ENCODE measurements at regions not wholly inside any gene's neighbourhood (a gene's known extent, or its start where the extent isn't known, plus 50 kb on each side); places are given as distances from the start of the nearest gene placed in this dataset.
A peak's percentile ranks its signal among the peaks of the same experiment; 100 is the strongest.
"Not testable (repeated sequence)": the region's sequence is repeated elsewhere in the genome, so short reads cannot be mapped to it uniquely, and the experiment has no call there.

- not testable (repeated sequence) for DNase-seq
These were observed 75.7 kb downstream of the QDPR start for GRCh38 chr4:17436047-17436749.

DNA sequence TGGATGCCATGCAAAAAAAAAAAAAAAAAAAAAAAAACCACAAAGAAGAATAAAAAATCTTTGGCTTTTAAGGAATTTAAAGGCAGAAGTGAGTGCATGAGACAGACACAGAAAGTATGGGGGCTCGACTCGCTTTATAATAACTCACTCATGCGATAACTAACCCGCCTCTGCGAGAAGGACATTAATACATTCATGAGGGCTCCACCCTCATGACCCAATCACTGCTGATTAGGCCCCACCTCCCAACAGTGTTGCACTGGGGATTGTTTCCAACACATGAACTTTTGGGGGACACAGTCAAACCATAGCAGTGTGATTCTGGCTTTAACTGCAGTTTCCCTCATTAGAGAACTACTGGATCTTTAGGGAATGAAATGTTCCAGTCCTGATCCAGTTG lies 78.1 kb downstream of the QDPR start:
- no peak for DNase-seq

DNA sequence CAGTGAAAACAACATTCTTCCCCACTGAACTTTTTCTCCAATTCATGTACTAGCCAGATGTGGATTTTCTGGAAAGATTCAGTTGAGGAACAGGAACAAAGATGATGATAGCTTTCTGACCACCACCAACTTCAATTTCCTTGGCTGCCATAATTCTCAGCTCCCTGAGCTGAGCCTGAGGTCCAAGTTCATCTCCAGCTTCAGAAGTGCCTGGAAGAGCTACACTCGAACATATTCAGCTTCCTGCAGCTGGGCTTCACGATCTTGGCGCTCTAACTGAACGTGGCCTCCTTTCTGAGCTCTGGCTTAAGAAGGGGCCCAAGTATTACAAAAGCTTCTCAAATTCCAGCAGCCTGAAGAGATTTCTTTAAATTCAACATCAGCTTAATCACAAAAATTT lies 83.9 kb downstream of the QDPR start:
- DNase-seq: no peak

GRCh38 chr4:17426222-17426621 lies 85.7 kb downstream of the QDPR start:
- DNase-seq: no peak

- DNase-seq: no peak
These were observed 93.9 kb downstream of the QDPR start for GRCh38 chr4:17418010-17418409.

DNA sequence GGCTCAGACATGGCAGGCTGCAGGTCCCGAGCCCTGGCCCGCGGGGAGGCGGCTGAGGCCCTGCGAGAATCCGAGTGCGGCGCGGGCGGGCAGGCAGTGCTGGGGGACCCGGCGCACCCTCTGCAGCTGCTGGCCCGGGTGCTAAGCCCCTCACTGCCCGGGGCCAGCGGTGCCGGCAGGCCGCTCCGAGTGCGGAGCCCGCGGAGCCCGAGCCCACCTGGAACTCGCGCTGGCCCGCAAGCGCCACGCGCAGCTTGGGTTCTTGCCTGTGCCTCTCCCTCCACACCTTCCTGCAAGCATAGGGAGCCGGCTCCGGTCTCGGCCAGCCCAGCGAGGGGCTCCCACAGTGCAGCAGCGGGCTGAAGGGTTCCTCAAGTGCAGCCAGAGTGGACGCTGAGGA lies 97.5 kb downstream of the QDPR start:
- DNase-seq: no peak

GRCh38 chr4:17400686-17401085 lies 111.2 kb downstream of the QDPR start:
- DNase-seq: no peak

DNA sequence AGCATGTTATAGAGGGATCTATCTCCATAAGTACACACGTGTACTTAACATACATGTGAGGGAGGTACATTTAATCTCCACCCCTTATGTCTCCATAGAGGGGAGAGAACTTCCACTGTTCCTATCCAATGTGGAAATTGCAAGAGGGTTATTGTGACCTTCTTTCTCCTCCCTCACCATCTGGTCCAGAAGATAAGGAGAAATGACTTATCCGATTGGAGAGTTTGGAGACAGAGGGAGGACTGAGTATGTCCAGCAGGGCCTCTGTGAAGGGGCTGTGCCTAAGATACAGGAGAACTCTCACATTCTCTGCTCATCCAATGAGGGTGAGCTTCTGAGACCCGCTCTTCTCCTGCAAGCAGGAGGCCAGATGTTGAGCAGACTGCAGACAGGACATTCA lies 113.1 kb downstream of the QDPR start:
- DNase-seq: no peak

DNA sequence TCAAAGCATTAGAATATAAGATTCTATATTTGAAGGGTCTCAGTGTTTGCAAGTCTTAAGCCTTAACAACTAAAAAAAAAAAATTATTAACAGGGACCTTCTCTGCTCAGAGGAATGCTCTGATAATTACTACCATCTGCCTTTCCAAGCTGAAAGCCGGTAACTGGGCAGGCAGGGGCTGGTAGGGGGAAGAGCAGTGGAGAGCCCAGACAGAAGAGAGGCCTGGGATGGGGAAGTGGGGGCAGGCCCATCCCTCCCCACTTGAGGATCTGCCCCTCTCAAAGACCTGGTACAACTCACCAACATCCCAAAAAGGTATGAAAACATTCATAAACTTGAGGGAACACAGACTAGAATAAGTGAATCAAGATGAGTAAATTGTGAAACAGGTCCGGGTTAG lies 113.9 kb downstream of the QDPR start:
- DNase-seq: no peak

GRCh38 chr4:17397611-17398010 lies 114.3 kb downstream of the QDPR start:
- DNase-seq: no peak

- no peak for DNase-seq
These were observed 126.5 kb downstream of the QDPR start for GRCh38 chr4:17385403-17385802.

DNA sequence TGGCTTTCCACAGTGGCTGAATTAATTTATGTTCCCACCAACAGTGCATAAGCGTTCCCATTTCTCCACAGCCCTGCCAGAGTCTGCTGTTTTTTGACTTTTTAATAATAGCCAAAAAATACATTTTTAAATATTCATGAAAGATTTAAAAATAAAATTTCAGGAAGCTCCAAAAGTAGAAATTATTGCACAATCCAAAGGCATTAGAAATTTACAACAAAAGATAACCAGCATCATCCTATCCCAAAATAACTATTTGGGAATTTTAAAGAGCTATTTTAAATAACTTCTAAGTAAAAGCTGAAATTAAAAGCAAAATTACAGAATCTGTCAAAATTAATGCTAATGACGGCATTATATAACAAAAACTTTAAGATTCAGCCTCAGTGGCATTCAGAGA lies 131.5 kb downstream of the QDPR start:
- no peak for DNase-seq

DNA sequence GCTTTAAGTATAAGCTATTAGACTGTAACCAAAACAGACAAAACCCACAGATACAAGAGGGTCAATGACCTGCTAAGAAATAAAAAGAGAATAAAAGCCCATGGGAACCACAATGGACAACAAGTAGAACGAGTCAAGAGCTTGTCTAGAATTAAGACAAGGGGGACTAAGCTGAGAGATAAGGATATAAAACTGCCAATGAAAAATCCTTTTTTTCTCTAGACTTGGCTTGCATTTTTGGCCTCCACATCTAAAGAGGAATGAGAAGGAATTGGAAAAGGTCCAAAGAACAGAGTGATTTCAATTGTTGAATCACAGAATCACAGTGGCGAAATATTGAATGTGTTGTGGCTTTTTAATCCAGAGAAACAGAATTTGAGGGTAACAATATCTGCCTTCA lies 135.7 kb downstream of the QDPR start:
- DNase-seq: no peak

DNA sequence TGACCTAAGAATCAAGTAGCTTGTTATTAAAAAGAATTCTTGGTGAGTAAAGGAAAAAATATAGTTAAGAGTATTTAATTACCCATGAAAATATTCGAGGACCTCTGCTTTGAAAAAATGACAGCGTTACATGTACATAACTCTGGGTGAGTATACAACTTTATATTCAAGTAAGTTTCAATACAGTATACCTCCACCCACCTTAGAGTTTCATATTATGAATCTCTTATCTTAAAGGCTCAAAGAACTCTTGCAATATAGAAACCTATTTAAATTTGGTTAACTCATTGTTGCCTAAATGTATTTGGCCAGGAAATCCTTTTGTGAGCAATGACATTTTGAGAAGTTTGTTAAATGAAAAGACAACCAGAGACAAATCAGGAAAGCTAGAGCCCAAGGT lies 138.2 kb downstream of the QDPR start:
- DNase-seq: no peak

- no peak for DNase-seq
These were observed 141.1 kb downstream of the QDPR start for GRCh38 chr4:17370818-17371217.

DNA sequence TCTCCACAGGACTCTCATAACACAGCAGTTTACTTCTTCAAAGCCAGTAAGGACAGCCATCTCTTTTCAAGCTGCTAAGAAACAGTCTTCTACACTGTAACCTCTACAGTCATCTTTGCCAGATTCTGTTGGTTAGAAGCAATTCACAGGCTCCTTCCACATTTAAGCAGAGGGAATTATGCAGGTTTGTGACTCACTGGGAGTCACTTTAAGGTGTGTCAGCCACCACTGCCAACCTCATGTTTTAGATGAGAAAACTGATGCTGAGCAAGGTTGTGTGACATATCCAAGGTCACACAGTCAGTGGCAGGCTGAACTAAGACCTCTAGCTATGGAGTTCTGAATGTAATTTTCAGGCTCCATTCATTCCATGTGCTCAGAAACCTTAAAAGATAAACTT lies 143.5 kb downstream of the QDPR start:
- DNase-seq: no peak

GRCh38 chr4:17367201-17367600 lies 144.7 kb downstream of the QDPR start:
- DNase-seq: no peak

GRCh38 chr4:17366496-17366895 lies 145.4 kb downstream of the QDPR start:
- no peak for DNase-seq

DNA sequence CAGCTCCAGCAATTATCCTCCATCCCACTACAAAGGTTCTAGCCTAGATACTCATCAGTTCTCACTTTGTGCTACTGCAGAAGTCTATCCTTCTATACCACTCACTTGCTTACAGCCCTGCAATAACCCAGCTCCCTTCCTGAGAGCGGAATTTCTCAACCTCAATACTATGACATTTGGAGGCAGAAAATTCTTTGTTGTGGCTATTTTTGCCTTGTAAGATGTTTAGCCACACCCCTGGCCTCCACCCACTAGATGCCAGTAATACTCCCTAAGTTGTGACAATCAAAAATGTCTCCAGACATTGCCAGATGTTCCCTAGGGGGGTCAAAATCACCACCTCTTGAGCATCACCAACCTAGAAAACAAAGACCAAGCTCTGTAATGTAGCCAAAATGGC lies 149.5 kb downstream of the QDPR start:
- DNase-seq: no peak

DNA sequence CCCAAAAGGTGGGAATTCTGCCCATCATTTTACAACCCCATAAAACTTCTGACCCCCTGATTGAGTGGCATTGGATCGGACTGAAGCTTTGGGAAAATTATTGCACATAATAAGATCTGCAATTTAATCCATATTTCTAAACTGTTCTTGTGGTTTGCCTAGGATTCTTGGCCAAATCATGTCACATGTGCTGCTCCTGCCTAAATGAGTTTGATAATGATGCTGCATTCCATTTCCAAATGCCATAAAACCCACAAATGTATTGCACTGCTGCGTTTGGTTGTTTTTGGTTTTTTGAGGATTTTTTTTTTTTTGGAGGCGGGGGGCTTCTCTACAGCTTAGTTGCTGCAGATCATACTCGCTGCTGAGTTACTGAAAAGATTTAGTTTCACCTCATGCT lies 153.6 kb downstream of the QDPR start:
- no peak for DNase-seq

GRCh38 chr4:17356926-17357325 lies 155.0 kb downstream of the QDPR start:
- DNase-seq: no peak

GRCh38 chr4:17352357-17352756 lies 159.5 kb downstream of the QDPR start:
- DNase-seq: no peak

DNA sequence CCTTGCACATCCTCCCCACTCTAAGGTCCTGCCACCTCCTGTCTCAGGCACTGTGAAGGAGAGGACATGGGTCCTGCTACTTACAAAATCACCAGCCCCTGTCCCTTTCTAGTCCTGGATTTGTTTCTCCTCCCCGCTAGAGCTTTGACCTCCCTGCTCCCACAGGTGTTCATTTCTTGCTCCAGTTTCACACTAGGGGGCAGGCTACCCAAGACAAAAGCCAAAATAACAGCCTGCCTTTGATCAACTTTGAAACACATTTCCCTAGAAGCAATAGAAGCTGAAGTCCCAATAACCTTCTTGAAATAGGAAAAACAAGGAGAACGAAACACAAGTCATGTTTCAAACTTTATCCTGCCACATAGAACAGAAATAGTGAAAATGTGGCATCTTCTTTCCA lies 164.4 kb downstream of the QDPR start:
- DNase-seq: peak in 1 of 2 experiments; percentile 8

- DNase-seq: no peak
These were observed 172.5 kb downstream of the QDPR start for GRCh38 chr4:17339376-17339775.

DNA sequence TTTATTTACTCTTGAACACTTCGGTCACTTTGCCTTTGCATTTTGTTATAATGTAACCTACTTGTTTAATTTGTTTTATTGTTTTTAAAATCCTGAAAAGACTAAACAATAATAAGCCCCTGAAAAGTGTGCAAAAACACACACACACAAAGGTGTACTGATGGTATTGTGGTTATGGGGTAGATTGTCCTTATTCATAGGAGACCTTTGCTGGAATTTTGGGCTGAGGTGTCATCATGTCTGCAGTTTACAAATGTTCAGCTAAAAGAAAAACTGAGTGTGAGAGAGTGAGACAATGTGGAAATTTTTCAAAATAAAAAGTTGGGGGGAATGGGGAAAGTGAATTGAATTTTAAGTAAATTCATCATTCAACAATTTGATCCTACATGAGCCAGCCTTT lies 174.9 kb downstream of the QDPR start:
- DNase-seq: no peak

GRCh38 chr4:17336524-17336961 lies 175.3 kb downstream of the QDPR start:
- DNase-seq: no peak

All from SHP77 (cell line).